ENCODE measurements at regions not wholly inside any gene's neighbourhood (a gene's known extent, or its start where the extent isn't known, plus 50 kb on each side); places are given as distances from the start of the nearest gene placed in this dataset.
A peak's percentile ranks its signal among the peaks of the same experiment; 100 is the strongest.
"Not testable (repeated sequence)": the region's sequence is repeated elsewhere in the genome, so short reads cannot be mapped to it uniquely, and the experiment has no call there.

- no peak for DNase-seq (ENCODE audit: low read depth)
Observed at GRCh38 chr1:244297087-244297486, 154.6 kb downstream of the ADSS2 start.

DNA sequence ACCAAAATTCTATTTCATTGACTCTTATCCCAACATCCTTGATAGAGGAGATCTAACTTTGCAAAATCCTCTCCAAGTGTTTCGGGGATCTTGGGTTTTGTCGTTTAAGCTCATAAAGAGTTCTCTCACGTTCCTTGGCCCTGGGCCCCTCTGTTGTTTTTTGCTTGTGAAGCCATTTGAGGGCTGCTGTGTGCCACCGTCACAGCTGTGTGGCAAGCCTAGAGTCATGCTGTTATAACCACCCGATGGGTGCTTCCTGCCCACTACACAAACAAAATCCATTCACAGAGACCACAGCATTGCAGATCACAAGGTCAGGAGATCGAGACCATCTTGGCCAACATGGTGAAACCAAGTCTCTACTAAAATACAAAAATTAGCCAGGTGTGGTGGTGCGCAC, 154.1 kb downstream of the ADSS2 start:
- DNase-seq (ENCODE audit: low read depth): no peak

DNA sequence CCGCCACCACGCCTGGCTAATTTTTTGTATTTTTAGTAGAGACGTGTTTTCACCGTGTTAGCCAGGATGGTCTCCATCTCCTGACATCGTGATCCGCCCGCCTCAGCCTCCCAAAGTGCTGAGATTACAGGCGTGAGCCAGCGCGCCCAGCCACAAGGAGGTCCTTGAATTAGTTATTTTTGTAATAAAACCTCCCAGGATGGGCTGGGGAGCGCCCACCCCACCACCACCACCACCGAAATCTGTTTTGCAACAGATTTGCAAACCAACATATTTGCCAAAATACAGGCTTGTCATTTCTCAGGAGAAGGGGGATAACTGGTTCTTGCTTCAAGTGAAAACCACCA, 151.7 kb downstream of the ADSS2 start:
- DNase-seq (ENCODE audit: low read depth): not testable (repeated sequence)

GRCh38 chr1:244301595-244302130, 150.0 kb downstream of the ADSS2 start:
- no peak for DNase-seq (ENCODE audit: low read depth)

- no peak for DNase-seq (ENCODE audit: low read depth)
Observed at GRCh38 chr1:244302876-244303609, 148.7 kb downstream of the ADSS2 start.

DNA sequence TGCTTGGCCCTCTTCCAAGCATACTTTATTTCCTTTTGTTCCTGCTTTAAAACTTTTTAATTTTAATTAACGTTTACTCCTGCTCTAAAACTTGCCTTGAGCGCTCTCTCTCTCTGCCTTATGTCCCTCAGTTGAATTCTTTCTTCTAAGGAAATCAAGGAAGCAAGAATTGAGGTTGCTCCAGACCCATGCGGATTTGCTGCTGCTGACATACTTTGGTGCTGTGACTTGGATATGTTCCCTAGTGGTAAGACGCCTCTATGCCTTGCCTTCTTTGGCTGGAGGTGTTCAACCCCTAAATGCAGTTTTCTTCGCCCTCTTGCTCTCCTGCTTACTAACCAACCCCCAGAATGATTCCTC, 148.1 kb downstream of the ADSS2 start:
- DNase-seq (ENCODE audit: low read depth): no peak

DNA sequence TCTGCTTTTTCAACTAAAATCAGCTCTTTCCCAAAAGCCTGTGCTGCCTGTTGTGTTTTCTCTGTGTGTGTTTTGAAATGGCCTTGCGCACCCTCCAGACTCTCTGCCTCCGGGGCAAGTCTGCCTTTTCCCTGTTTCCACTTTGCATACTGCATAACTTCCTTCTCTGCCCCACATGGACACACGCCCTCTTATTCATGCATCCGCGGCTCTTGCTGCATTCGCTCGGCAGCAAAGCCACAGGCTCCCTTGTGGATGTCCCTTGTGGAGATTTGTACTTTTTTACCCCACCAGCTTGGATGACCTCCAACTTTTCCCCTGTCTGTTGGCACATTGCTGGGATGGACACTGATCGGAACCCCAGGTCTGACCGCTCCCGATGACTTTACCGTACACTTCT, 147.6 kb downstream of the ADSS2 start:
- no peak for DNase-seq (ENCODE audit: low read depth)

GRCh38 chr1:244304656-244305055, 147.1 kb downstream of the ADSS2 start:
- no peak for DNase-seq (ENCODE audit: low read depth)

GRCh38 chr1:244305776-244306341, 145.8 kb downstream of the ADSS2 start:
- DNase-seq (ENCODE audit: low read depth): no peak

DNA sequence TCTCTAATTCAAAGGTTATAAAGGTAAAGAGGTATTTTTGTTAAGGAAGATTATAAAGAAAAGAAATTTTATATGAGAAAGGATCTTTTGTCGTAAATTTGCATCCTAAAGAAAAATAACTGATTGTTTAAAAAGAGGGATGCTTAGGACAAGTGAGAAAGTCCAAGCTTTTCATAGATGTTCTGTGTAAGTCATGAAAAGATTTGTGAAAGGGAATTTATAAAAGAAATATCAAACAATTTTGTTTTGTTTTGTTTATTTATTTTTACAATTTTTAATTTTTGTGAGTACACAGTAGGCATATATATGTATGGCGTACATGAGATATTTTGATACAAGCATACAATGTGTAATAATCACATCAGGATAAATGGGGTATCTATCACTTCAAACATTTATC, 145.2 kb downstream of the ADSS2 start:
- no peak for DNase-seq (ENCODE audit: low read depth)

- DNase-seq (ENCODE audit: low read depth): not testable (repeated sequence)
Observed at GRCh38 chr1:244309191-244309590, 142.5 kb downstream of the ADSS2 start.

GRCh38 chr1:244311784-244312532, 139.8 kb downstream of the ADSS2 start:
- DNase-seq (ENCODE audit: low read depth): no peak

DNA sequence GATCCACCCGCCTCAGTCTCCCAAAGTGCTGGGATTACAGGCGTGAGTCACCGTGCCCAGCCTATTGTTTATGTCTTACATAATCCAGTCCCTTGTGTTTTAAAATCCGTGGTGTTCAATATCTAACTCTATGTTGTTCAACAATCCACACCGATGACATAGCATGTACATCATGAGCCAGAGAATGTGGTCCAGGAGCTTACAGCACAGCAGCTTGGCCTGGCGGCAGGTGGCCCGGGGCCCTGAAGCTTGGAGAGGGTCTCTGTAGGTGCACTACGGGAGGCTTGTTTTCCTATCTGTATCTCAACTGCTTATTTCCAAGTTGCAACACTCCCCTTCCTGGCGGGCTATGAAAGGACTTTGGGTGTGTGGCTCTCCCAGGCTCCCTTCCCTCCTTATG, 138.4 kb downstream of the ADSS2 start:
- no peak for DNase-seq (ENCODE audit: low read depth)

DNA sequence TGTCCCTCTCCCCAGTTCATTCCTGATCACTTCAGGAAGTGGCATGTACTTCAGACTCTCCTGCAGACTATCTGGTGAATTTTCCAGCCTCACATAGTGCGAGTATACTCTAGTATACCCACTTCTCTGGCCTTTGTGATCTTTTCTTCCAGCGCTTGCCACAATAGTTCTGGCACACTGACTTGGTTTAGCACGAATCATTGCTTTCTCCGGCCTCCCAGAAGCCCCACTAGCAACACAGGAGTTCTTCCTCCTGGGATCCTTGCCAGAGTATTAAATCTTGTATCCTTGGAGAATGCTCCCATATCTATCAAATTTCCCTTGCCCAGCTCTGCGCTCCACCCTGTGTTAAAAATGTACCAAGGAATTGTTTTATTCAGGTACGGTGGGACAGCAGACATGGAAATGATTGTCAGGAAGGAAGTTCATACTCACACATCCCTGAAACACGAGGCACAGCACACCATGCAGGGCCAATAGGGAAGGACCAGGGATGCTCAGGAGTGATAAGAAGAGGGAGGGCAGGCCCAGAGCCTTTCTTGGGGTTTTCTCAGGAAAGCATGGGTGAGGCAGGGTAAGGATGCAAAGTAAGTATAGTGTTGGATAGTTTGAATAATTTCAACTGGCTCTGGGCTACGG, 136.7 kb downstream of the ADSS2 start:
- no peak for DNase-seq (ENCODE audit: low read depth)

DNA sequence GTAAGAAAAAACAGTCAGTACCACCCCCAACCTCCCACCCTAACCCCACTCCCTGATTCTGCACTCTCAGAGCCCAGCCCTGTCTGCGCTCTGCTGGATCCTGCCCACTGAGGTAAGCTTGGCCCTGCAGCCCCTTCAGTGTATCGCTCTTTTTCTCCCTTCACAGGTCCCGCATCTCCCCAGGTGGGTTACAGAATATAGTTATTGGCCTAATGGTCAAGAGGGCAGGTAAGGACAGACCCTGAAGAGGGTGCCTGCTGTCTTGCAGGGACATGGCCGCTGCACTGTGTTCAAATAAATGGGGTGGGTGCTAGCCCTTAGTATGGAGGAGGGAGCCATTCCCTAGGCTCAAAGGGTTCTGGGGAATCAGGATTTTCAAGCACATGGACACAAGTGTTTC, 135.7 kb downstream of the ADSS2 start:
- no peak for DNase-seq (ENCODE audit: low read depth)

DNA sequence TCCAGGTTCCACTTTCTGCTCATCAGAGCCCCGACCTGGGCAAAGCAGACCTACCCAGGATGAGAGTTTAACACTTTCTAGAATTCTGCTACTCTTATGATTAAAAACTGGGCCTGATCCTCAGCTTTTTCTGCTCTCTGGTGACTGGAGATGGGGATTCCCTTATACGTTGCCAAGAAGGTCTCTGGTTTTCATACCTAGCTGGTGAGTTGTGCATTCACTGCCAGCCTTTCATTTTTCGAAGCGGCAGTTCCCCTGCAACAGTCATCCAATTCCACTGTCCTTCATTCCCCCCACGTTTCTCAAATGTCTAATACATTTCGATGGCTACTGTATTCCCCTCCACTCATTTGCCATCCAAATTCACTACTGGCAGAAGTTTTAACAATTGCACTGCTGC, 135.3 kb downstream of the ADSS2 start:
- no peak for DNase-seq (ENCODE audit: low read depth)

DNA sequence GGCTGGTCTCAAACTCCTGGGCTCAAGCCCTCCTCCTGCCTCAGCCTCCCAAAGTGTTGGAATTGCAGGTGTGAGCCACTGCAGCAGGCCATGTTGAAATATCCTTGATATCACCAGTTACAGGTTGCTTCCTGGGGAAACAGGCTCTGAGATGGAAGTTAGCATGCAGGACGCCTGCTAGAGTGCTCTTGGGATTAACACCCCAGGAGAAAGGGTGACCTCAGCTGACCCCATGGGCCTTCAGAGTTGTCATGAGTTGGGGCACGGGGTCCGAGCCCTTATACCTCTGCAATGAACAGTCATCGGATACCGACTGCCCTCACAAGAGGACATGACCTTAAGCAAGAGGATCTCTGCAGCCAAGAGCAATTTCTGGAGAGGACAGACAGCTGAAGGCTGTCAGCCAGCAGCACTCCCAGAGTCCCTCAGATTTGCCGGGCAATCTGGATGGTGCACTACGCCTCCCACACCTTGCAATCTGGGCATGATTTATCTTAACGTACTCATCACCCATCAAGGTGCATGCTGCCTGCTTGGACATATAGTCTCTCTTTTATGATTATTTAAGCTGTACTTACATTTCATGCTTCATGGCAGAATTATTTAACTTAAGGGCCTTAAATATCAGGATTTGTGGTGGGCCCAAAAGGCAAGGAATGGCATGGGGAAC, 134.6 kb downstream of the ADSS2 start:
- DNase-seq (ENCODE audit: low read depth): no peak

GRCh38 chr1:244318078-244318477, 133.6 kb downstream of the ADSS2 start:
- DNase-seq (ENCODE audit: low read depth): no peak

DNA sequence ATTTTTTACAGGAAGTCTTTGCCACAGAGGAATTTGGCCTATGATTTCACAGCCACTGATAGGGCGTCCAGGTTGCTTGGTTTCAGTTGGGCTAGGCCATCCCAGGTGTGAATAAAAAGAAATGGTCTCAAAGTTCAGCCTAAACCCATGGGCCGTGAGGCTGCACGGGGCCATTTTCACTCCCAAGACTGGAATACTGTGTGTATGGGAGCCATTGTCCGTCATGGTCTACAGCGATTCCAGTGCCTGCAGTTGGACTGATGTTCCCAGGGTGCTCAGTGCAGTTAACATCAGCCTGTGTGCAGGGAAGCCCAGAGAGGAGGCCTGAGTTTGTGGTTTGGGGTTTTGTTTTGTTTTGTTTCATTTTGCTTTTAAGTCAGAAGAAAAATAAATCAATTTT, 133.2 kb downstream of the ADSS2 start:
- no peak for DNase-seq (ENCODE audit: low read depth)

DNA sequence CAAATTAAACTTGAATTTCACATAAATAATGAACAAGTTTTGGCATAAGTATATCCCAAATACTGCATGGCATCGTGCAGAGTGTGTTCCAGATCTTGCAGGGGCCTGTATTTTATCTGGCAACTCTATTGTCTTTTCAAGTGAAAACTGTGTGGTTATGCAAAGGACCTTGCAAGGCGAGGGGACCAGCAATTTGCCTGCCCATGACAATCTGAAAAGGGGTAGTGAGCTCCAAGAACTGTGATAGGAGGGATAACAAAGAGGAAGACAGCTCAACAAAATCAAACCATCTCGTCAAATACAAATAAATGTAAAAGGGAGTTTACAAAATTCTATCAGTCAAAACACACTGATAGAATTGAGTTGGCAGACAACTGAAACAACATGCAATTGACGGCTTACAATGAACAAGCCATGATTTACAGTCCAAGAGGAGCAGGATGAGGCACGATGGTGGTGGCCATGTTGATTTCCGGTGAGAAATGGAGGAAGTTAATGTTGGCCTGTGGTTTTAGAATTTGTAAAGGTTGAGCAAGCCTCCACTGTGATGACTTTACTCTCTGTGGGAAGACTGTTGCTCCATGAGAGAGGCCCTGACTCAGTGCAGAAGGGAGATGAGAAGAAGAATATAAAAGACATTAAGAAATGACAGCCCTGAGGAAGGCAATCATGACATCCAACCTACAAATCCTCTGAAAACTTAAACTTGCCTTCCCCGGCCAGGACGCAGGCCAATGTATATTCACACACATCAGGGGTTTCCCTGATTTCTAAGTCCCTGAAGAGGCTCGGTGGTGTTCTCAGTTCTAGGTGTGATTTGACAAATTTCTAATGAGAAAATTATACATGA, 132.2 kb downstream of the ADSS2 start:
- DNase-seq (ENCODE audit: low read depth): peak; percentile 87

DNA sequence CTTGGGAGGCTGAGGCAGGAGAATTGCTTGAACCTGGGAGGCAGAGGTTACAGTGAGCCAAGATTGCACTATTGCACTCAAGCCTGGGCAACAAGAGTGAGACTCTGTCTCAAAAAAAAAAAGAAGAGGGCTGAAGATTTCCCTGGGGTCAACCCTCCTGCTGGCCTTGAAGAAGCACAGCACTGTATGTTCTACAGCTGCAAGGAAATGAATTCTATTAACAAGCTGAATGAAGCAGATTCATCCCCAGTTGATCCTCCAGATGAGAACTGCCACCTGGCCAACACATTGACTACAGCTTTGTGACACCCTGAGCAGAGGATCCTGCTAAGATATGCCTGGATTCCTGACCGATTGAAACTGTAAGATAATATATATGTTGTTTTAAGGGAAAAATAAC, 129.5 kb downstream of the ADSS2 start:
- no peak for DNase-seq (ENCODE audit: low read depth)
